ENCODE measurements at regions not wholly inside any gene's neighbourhood (a gene's known extent, or its start where the extent isn't known, plus 50 kb on each side); places are given as distances from the start of the nearest gene placed in this dataset.

GRCh38 chr3:103662591-103662990 is 1227.8 kb downstream of the ZPLD1 start:
- Mint-ChIP-seq H3K36me3 (no peaks in the 10 kb centered on the region), H3K27ac (no peak overlapping the region), H3K4me3 (no peak overlapping the region), H3K4me1 (ENCODE audit: unreplicated experiment) (no peaks in the 10 kb centered on the region), H3K9me3 (no peaks in the 10 kb centered on the region), H3K27me3 (no peaks in the 10 kb centered on the region)
- no peak for DNase-seq (ENCODE audit: extremely low spot score, unreplicated experiment)
- TF ChIP-seq, protein P1, sequence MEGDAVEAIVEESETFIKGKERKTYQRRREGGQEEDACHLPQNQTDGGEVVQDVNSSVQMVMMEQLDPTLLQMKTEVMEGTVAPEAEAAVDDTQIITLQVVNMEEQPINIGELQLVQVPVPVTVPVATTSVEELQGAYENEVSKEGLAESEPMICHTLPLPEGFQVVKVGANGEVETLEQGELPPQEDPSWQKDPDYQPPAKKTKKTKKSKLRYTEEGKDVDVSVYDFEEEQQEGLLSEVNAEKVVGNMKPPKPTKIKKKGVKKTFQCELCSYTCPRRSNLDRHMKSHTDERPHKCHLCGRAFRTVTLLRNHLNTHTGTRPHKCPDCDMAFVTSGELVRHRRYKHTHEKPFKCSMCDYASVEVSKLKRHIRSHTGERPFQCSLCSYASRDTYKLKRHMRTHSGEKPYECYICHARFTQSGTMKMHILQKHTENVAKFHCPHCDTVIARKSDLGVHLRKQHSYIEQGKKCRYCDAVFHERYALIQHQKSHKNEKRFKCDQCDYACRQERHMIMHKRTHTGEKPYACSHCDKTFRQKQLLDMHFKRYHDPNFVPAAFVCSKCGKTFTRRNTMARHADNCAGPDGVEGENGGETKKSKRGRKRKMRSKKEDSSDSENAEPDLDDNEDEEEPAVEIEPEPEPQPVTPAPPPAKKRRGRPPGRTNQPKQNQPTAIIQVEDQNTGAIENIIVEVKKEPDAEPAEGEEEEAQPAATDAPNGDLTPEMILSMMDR (conservative IDR thresholded peaks at IDR 0.05) = no peak

DNA sequence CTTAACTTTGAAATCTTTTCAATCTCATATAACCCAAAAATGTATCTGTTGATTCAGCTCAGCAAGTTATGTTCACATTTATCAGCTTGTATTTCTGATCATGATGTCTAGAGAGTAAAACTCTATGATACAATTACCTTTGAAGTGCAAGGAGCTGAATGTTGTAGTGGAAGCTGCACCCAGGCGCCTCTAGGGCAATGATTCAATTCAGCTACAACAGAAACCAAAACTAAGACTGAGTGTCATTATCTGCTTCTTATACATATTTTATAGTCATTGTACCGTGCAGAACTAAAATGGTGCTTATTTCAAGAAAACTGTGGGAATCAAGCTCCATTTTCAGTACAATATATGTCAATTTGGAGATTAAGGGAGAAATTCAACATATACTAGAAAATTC is 1237.5 kb downstream of the ZPLD1 start:
- Mint-ChIP-seq H3K36me3 (no peaks in the 10 kb centered on the region), H3K4me3 (no peak overlapping the region), H3K9me3 (no peaks in the 10 kb centered on the region), H3K27me3 (no peaks in the 10 kb centered on the region), H3K27ac (no peak overlapping the region), H3K4me1 (ENCODE audit: unreplicated experiment) (peaks cover 5% of the 10 kb centered on the region)
- DNase-seq (ENCODE audit: extremely low spot score, unreplicated experiment) = no peak
- TF ChIP-seq, protein P1 (conservative IDR thresholded peaks at IDR 0.05) = no peak

GRCh38 chr3:103684904-103685303 is 1250.1 kb downstream of the ZPLD1 start:
- Mint-ChIP-seq H3K36me3 (no peaks in the 10 kb centered on the region), H3K4me3 (no peak overlapping the region), H3K27me3 (no peaks in the 10 kb centered on the region), H3K27ac (no peak overlapping the region), H3K4me1 (ENCODE audit: unreplicated experiment) (peaks cover 5% of the 10 kb centered on the region), H3K9me3 (no peaks in the 10 kb centered on the region)
- TF ChIP-seq, protein P1 (conservative IDR thresholded peaks at IDR 0.05) = no peak
- no peak for DNase-seq (ENCODE audit: extremely low spot score, unreplicated experiment)

DNA sequence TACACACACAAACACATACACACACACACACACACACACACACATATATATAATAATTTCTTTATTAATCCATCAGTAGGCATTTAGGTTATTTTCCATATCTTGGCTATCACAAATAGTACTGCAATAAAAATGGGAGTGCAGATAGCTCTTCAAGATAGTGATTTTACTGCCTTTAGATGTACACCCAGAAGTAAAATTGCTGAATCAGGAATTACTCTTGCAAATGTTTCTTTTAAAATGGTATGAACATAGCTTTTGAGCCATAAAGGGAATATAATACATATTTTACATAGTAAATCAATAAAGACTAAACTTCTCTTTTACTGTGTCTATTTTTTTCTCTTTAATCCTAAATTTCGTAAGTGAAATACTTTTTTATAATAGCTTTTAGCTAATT is 1251.1 kb downstream of the ZPLD1 start:
- Mint-ChIP-seq H3K4me3 (no peak overlapping the region), H3K4me1 (ENCODE audit: unreplicated experiment) (peaks cover 5% of the 10 kb centered on the region), H3K9me3 (no peaks in the 10 kb centered on the region), H3K27ac (no peak overlapping the region), H3K27me3 (no peaks in the 10 kb centered on the region), H3K36me3 (no peaks in the 10 kb centered on the region)
- TF ChIP-seq, protein P1 (conservative IDR thresholded peaks at IDR 0.05) = no peak
- DNase-seq (ENCODE audit: extremely low spot score, unreplicated experiment) = no peak

- no peaks in the 10 kb centered on the region for H3K36me3 Mint-ChIP-seq
- no peaks in the 10 kb centered on the region for H3K4me1 Mint-ChIP-seq (ENCODE audit: unreplicated experiment)
- no peaks in the 10 kb centered on the region for H3K27me3 Mint-ChIP-seq
- H3K9me3 Mint-ChIP-seq = no peaks in the 10 kb centered on the region
- no peak for DNase-seq (ENCODE audit: extremely low spot score, unreplicated experiment)
- H3K27ac Mint-ChIP-seq = no peak overlapping the region
- TF ChIP-seq, protein P1 (conservative IDR thresholded peaks at IDR 0.05) = no peak
- no peak overlapping the region for H3K4me3 Mint-ChIP-seq
Observed at GRCh38 chr3:103690536-103690935, 1255.7 kb downstream of the ZPLD1 start.

DNA sequence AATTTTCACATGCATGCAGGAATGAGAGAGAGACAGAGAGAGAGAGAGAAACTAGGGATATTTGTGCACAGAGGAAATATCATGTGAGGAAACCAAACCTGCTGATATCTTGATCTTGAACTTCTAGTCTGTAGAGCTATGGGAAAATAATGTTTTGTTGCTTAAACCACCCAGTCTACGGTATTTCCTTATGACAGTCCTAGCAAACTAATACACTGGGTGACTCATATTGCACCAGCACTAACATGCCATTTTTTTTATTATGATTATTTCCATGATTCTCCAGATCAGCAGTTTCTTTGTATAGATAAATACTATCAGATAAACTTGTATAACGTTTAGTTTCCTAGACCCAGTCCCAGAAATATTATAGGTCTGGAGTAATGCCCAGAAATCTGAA is 1259.0 kb downstream of the ZPLD1 start:
- H3K4me1 Mint-ChIP-seq (ENCODE audit: unreplicated experiment) = no peaks in the 10 kb centered on the region
- DNase-seq (ENCODE audit: extremely low spot score, unreplicated experiment) = no peak
- no peak overlapping the region for H3K27ac Mint-ChIP-seq
- H3K4me3 Mint-ChIP-seq = no peak overlapping the region
- H3K27me3 Mint-ChIP-seq = no peaks in the 10 kb centered on the region
- H3K9me3 Mint-ChIP-seq = no peaks in the 10 kb centered on the region
- TF ChIP-seq, protein P1 (conservative IDR thresholded peaks at IDR 0.05) = no peak
- H3K36me3 Mint-ChIP-seq = no peaks in the 10 kb centered on the region

All from type B pancreatic cell (in vitro differentiated cells).